ENCODE measurements at regions not wholly inside any gene's neighbourhood (a gene's known extent, or its start where the extent isn't known, plus 50 kb on each side); places are given as distances from the start of the nearest gene placed in this dataset.

DNA sequence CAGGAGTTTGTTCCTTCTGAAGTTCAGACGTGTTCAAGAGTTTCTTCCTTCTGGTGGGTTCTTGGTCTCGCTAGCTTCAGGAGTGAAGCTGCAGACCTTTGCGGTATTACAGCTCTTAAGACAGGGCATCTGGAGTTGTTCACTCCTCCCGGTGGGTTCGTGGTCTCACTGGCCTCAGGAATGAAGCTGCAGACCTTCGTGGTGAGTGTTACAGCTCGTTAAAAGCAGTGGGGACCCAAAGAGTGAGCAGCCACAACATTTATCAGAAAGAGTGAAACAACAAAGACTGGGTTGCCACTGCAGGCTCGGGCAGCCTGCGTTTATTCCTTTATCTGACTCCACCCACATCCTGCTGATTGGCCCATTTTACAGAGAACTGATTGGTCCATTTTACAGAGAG, 373.1 kb downstream of the ETS1 start:
- DNase-seq = no peak

DNA sequence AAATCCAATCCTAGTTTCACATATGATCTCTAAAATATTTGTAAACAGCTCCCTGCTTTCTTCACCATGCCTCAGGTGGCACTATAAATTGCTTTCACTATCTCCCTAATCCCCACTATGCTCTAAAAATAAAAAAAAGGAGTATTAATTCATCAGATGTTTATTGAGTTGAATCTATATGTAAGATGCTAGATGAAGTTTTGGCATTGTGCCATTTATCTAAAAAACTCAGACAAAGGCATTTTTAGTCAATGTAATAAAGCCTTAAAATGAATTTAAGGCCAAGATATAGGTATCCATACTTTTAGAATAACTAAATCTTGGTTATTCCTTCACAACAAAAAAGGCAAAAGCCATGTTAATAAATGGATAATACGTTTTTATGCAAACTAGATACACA, 373.9 kb downstream of the ETS1 start:
- DNase-seq = no peak

- DNase-seq = no peak
Measured at GRCh38 chr11:128212324-128212723, 375.0 kb downstream of the ETS1 start.

DNA sequence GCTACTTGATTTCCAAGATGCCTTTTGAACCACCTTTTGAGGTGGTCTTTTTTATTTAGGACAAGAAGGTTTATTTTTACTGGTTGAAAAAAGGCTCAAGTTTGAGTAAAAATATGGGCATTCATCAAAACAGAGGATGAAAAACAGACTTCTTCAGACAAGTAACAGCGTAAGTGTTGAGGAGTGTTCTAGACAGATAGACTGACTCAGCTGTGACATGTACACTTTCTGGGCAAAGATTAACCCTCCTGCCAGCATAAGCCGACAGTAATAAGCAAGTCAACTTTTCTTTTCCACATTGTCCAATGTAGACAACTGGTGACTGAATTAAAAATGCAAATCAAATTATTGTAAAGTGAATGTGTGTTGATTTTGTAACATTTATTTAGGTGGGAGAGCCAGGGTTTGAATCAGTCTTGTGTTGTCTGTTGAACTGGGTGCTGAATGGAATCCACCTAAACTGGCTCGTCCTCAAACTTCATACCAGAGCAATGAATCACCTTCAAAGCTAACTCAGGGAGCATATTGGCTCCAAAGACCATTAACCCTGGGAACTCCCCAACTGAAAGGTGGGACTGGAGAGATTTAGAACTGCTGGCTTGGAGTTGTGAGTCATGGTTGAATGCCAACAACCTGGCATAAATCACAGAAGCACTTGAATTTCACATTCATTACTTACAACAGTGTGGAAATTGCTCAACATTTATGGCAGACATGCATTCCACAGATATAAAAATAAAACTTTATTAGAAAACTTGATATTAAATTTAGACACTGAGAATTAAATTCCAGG, 377.0 kb downstream of the ETS1 start:
- no peak for DNase-seq

GRCh38 chr11:128209138-128209435, 378.3 kb downstream of the ETS1 start:
- no peak for DNase-seq

DNA sequence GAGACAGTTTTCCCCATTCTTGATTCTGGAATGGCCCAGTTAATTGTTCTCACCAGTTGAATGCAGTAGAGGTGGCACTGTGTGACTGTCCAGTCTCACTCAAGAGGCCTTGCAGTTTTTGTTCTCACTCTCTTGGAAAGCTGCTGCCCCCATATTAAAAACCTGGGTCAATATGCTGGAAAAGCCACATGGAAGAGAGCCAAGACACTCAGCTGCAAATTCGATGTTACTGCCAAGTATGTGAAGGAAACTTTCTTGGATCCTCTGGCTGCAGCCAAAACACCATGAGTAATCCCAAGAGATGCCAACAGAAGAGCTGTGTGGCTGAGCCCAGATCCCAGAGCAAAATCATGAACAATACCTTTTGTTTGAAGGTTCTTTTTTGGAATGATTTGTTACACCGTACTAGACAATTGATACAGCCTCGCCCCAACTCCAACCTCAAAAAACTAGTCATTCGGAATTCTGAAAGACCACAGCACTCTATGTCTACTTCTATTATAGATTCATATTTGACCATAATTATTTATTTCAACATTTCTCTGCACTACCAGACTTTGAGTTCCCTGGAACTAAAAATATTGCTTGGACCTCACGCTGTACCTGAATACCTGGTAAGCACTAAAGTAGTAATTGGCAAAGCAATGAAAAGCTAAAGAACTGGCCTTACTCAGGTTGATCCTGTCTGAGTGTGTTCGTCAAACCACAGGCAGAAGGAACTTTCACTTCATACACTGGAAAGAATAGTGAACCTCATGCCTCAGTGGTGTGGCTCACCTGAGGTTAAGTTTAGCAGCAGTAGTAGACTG, 378.8 kb downstream of the ETS1 start:
- DNase-seq = no peak

- no peak for DNase-seq
Measured at GRCh38 chr11:128207861-128208321, 379.5 kb downstream of the ETS1 start.

DNA sequence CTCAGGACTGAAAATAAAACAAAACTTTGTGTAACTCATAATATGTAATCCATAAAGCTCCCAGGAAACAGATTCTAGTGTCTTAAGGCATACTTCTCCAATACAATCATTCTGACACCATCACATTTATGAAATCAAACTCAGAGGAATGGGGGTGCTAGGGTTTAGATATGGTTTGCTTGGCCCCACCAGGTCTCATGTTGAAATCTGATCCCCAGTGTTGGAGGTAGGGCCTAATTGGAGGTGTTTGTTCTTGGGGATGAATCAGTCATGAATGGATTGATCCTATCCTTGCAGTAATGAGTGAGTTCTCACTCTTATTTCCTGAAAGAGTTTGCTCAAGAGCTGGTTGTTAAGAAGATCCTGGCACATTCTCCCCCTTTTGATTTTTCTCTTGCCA, 380.9 kb downstream of the ETS1 start:
- no peak for DNase-seq

DNA sequence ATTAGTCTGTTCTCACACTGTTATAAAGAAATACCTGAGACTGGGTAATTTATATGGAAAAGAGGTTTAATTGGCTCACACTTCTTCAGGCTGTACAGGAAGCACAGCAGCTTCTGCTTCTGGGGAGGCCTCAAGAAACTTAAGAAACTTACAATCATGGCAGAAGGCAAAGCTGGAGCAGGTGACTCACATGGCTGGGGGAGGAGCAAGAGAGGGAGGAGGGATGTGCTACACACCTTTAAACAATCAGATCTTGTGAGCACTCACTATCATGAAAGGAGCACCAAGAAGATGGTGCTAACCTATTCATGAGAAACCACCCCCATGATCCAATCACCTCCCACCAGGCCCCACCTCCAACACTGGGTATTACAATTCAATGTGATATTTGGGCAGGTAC, 381.6 kb downstream of the ETS1 start:
- DNase-seq = no peak

- no peak for DNase-seq
Measured at GRCh38 chr11:128204898-128205297, 382.5 kb downstream of the ETS1 start.

DNA sequence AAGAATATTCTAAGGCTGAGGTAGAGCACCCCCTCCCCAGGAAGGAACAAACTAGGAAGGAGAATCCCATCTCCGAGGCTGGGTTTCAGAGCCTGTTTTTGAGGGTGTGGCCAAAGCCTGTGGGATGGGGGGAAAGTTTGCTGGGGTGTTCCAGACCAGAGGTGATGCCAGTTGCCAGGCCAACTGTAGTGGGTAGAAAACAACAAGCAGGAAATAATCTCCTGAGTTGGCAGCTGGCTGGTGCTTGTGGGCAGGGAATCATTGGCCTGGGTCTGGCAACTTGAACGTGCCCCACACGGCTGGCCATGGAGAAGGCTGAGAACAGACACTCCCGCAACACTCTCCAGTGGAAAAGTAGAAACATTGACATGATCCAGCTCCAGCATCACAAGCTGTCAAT, 385.6 kb downstream of the ETS1 start:
- no peak for DNase-seq

GRCh38 chr11:128201009-128201408, 386.3 kb downstream of the ETS1 start:
- no peak for DNase-seq

DNA sequence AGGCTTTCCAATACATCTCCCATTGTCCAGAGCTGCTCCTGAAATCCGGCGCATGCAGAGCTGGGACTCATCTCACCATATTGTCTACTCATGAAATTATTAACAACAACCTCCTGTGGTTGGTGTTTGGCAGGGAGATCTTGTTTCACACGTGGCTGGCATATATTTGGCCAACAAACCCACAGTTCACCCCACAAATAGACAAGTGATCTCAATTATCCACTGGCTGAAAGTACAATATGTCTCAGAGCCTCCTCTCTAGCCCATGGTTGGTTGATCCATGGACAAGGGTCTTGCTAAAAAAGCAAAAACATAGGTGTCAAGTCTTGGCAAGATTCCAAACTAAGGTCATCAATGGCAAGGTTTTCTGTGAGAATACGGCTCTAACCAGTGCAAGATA, 386.9 kb downstream of the ETS1 start:
- no peak for DNase-seq

GRCh38 chr11:128198216-128198772, 389.1 kb downstream of the ETS1 start:
- no peak for DNase-seq

- DNase-seq = no peak
Measured at GRCh38 chr11:128196235-128196634, 391.1 kb downstream of the ETS1 start.

DNA sequence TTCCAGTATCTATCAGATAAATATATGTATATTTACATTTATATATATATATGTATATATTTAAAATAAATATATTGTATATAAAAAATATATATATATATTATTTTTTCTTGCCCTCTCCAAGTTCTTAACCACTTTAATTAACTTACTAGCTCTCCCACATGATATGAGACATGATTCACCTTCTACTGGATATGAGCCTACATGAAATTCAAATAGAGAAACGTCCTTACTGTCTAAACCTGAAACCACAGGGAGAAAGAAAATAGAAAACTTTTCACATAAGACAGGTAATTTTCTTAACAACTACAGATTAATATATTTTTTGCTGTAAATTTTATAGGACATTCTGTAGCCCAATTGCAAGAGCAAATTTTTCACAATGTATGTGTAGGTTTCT, 391.6 kb downstream of the ETS1 start:
- no peak for DNase-seq

GRCh38 chr11:128195057-128195751, 392.2 kb downstream of the ETS1 start:
- DNase-seq = peak; percentile 73

DNA sequence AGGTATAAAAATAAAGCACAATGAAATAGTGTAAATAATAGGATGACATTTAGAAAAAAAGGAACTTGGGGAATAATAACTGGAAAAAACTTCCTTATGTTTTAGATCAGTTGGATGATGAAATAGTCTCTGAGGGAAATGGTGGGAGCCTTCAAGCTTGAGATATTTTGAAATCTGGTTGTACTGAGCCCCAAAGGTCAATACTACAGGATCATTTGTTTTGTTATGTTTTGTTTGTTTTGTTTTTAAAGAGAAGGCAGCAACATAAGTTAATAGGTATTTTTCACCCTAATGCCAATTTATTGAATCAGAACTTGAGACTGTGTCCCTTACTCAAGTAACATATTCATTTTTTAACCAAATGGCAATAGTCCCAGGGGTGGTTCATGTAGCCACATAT, 393.1 kb downstream of the ETS1 start:
- no peak for DNase-seq

DNA sequence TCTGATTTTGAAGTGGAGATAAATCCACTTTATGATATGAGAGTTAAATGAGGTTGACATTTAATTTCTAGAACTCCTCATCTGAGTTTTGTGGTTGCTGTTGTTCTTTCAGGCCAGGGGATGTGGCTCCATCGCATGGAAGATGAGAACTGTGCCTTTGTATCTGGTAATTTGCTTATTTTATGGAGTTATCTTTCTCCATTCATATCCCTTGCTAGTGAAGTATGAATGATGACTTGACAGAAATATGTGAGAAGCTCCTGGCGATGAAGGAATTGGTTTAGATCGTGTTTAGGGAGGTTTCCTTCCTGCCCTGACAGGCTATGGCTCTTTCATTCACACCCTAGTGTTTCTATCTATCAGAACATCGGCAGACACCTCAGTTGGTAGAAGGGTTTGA, 393.7 kb downstream of the ETS1 start:
- DNase-seq = no peak

- no peak for DNase-seq
Measured at GRCh38 chr11:128190312-128190711, 397.0 kb downstream of the ETS1 start.

GRCh38 chr11:128189823-128190222, 397.5 kb downstream of the ETS1 start:
- no peak for DNase-seq

DNA sequence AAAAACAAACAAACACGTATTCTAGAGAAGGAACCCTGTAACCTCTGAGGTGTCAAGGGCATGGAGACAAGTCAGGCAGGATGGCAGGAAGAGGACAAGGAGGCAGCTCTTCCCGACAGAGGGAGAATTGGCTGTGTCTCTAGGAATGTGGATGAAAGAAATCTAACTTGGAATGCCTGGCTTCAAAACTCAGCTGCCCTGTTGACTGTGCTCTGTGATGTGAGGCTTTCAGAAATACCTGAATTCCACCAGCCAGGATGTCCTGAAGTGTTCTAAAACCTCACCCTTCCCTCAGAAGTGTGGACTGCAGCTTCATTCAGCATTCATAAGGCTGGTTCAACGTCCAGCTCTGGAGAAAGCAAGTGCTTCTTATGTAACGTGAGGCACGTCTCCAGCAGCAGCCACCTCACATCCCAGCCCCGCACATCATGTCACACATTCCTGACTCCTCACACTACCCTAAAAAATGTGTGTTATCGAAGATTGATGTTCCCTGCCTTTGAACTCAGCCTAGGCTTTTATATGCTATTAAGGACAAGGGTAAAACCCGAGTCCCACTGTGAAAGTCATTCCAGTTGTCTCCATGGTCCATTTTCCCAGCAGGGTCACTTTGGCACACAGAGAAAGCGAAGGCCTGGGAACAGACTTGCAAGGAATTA, 398.9 kb downstream of the ETS1 start:
- DNase-seq = no peak

DNA sequence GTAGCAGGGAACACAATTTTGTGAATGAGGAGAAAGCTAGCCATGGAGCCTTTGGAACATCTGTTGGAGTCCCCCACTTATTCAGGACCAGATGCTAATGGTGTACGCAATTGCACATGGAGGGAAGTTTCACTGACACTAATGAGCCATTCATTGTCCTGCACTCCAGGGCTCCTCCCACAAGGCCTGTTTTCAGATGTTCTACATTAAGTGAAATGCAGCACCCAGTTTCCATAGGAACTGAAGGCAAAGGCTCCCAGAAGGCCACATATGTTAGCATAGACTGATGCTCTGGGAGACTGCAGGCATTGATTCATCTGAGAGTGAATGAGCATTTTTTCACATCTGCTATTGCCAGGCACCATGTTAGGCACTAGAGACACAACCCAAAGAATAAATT, 399.5 kb downstream of the ETS1 start:
- no peak for DNase-seq

Measured in central memory CD4-positive, alpha-beta T cell (primary cell).